ENCODE measurements at regions not wholly inside any gene's neighbourhood (a gene's known extent, or its start where the extent isn't known, plus 50 kb on each side); places are given as distances from the start of the nearest gene placed in this dataset.

DNA sequence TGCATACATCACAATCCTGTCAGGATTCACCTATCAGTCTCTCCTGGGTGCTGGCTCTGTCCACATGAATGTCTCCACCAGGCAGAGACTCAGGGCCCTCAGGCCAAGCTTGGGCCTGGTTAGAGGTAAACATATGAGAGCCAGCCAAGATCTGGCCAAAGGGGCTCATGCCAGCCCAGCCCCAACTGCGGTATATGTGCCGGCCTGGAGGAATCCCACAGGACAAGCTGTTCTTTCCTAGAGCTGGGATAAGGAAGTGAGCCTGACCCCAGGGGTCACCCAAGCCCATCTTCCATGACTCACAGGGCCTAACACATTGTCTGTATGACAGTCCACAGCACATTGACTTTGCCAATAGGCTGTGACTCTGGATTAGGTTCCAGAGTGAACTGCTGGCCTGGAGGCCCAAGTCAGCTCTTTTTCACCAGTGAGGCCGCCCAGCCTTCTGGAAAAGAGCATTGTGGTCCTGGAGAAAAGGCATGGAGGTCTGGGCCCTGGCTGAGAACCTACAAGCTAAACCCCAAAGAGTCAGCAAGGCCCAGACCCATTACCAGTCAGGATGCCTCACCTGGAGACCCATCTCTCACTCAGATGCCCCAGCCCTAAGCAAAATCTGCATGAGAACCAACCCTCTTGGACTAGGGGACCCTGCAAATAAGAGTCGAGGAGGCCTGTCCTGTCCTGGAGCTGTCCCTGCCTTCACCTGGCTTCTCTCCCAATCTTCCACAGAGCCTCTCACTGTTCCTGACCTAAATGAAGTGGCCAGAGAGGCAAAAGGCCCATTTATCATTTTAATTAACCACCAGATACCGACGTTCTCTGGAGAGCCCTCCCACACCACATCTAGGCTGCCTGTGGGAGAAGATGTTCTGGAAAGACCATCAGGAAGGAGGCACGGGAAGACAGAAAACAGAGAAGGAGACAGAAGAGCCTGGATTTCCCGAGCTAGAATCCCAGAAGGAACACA, 120.9 kb upstream of the PKDCC start:
- WGBS, 2 donors: 55 to 60% methylated on average over 8 of the region's 8 CpGs
- no peaks in the 10 kb centered on the region for H3K36me3 ChIP-seq
- H3K4me3 ChIP-seq: no peak overlapping the region
- peaks cover 0 to 5% (median 0%) of the 10 kb centered on the region in 3 donors for H3K4me1 ChIP-seq
- no peaks in the 10 kb centered on the region for H3K9me3 ChIP-seq
- intact Hi-C loops (cut with DNase I): no loop called here
- FAIRE-seq (no peak), ATAC-seq (peak in 2 of 4 donors; percentile 25 to 38), DNase-seq (peak in 1 of 6 donors; percentile 9)
- H3K27ac ChIP-seq: peak overlapping the region in 2 of 4 donors; percentile 8 to 22
- H3K27me3 ChIP-seq: no peaks in the 10 kb centered on the region
- TF ChIP-seq, protein P1, sequence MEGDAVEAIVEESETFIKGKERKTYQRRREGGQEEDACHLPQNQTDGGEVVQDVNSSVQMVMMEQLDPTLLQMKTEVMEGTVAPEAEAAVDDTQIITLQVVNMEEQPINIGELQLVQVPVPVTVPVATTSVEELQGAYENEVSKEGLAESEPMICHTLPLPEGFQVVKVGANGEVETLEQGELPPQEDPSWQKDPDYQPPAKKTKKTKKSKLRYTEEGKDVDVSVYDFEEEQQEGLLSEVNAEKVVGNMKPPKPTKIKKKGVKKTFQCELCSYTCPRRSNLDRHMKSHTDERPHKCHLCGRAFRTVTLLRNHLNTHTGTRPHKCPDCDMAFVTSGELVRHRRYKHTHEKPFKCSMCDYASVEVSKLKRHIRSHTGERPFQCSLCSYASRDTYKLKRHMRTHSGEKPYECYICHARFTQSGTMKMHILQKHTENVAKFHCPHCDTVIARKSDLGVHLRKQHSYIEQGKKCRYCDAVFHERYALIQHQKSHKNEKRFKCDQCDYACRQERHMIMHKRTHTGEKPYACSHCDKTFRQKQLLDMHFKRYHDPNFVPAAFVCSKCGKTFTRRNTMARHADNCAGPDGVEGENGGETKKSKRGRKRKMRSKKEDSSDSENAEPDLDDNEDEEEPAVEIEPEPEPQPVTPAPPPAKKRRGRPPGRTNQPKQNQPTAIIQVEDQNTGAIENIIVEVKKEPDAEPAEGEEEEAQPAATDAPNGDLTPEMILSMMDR (IDR thresholded peaks at IDR 0.05): no peak

DNA sequence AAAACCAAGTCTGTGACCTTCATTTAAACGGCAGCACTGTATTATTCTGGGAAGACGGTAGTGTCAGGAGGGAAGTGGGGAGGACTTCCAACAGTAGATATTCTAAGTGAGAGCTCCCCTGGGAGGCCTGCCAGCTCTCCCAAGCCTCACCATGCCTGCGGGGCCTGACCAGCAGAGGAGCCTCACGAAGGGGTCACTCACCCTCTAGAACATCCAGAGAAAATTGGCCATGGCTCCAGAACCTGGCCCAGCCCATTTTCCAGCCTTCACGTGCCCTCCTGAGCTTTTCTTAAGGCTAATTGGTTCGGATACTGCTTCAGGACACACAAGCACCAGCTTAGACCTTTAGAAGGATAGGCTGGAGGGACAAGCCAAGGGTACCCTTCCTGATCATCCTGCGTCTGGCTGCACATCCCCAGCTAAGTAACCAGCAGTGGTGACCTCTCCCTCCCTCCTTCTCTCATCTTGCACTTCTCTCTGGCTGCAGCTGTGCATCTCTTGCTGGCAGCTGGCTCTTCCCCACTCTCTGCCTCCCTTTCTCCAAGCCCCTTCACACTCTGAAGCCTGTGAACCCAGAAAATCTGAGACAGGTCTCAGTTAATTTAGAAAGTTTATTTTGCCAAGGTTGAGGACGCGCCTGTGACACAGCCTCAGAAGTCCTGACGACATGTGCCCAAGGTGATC, 120.1 kb upstream of the PKDCC start:
- DNase-seq (no peak), ATAC-seq (no peak), FAIRE-seq (no peak)
- WGBS, 2 donors: 65 to 69% methylated on average over 10 of the region's 10 CpGs
- H3K9me3 ChIP-seq: no peaks in the 10 kb centered on the region
- peaks cover 0 to 5% (median 0%) of the 10 kb centered on the region in 3 donors for H3K4me1 ChIP-seq
- H3K27me3 ChIP-seq: no peaks in the 10 kb centered on the region
- no peak overlapping the region for H3K27ac ChIP-seq
- H3K4me3 ChIP-seq: no peak overlapping the region
- H3K36me3 ChIP-seq: no peaks in the 10 kb centered on the region
- intact Hi-C loops (cut with DNase I): no loop called here
- TF ChIP-seq, protein P1 (IDR thresholded peaks at IDR 0.05): no peak

DNA sequence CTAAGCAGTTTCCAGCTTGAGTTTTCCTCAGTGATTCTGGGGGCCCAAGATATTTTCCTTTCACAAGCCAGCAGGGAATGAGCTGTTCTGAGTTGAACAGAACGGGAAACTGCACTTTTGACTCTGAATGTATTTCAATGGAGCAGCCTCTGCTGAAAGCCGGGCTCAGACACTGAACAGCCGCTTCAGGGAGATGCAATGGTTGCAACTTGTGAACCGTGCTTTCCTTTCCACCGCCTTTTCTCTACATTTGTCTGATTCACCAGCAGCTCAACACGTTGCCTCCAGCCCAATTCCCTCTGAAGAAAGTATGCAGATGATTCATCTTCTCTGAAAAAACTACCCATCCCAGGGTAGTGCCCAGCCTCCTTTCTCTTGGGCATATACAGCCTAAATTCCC, 119.3 kb upstream of the PKDCC start:
- WGBS, 2 donors: 69 to 78% methylated on average over 6 of the region's 6 CpGs
- FAIRE-seq (no peak), ATAC-seq (no peak), DNase-seq (no peak)
- Histone ChIP-seq H3K36me3 (no peaks in the 10 kb centered on the region), H3K27me3 (no peaks in the 10 kb centered on the region), H3K4me3 (no peak overlapping the region), H3K27ac (no peak overlapping the region), H3K9me3 (no peaks in the 10 kb centered on the region), H3K4me1 (peaks cover 0 to 5% (median 0%) of the 10 kb centered on the region in 3 donors)
- intact Hi-C loops (cut with DNase I): no loop called here
- TF ChIP-seq, protein P1 (IDR thresholded peaks at IDR 0.05): no peak

DNA sequence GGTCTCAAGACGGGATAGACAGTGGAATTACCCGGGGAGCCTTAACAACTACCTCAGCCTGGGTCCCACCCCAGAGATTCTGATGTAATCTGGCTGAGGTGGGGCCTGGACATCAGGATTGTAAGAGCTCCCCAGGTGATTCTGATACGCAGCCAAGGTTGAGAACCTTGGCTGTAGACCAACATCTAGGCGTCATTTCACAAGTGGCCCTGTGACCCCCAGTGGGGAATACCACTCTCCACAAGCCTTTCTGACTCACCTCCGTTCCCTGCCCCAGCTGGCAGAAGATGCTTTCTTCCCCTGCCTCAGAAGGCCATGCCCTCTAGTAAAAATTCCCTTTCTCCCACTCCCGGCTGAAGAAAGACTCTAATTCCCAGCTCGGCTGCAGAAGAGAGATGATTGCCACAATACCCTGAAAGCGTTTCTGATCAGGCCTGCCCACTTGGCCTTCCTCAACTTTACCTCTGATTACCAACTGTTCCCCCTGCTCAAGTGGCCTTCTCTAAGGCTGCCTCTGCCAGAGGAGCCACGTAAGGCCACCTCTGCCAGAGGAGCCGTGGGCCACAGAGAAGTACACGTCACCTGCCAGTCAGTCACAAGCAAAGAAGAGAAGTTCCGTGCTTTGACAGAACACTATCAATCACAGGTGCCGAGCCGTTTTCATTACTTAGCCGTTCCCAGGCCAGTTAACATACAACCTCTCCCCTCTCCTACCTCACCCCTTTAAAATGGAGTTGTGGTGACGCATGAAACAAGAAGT, 116.8 kb upstream of the PKDCC start:
- Histone ChIP-seq H3K36me3 (no peaks in the 10 kb centered on the region), H3K4me3 (no peak overlapping the region), H3K4me1 (no peaks in the 10 kb centered on the region), H3K27me3 (no peaks in the 10 kb centered on the region), H3K27ac (no peak overlapping the region), H3K9me3 (no peaks in the 10 kb centered on the region)
- FAIRE-seq (no peak), DNase-seq (no peak), ATAC-seq (peak in 1 of 4 donors; percentile 41)
- intact Hi-C loops (cut with DNase I): no loop called here
- 71 to 75% methylated on average over 16 of the region's 16 CpGs for WGBS, 2 donors
- TF ChIP-seq, protein P1 (IDR thresholded peaks at IDR 0.05): no peak

All from pancreas (tissue), 10 donors.